HEK293 (cell line): ENCODE measurements at regions not wholly inside any gene's neighbourhood (a gene's known extent, or its start where the extent isn't known, plus 50 kb on each side); places are given as distances from the start of the nearest gene placed in this dataset.

Source experiments
- CTCF ChIA-PET: fragments of 350-600 bp; formaldehyde crosslinking; extraction: SDS; loops from one replicate; lab custom pipeline; 2021; ENCODE audit warnings: antibody characterized with exemption; lab: Yijun Ruan, JAX
- POLR2A ChIA-PET: fragments of 300-600 bp; formaldehyde crosslinking; extraction: SDS; loops from one replicate; lab custom pipeline; 2020; ENCODE audit warnings: antibody characterized with exemption, inconsistent platforms; lab: Yijun Ruan, JAX
- H3K27ac ChIP-seq: fragments of 200-500 bp; sonication (Bioruptor generic); 2 replicates; pipeline ENCODE4 v1.5.1; 2014; ENCODE audit warnings: low read depth, low read length, control low read depth, inconsistent platforms; ENCODE audit errors: extremely low read depth
- H3K36me3 ChIP-seq, 2 experiments: fragments of 200-500 bp in 1 of 2; sonication (Bioruptor generic) in 1 of 2; 1 replicate in 1 of 2; 2 replicates in 1 of 2; pipeline ENCODE4 v1.5.1; 2014 to 2017; ENCODE audit warnings: inconsistent platforms in 2 of 2, low read length in 2 of 2; ENCODE audit not compliant: control insufficient read depth in 2 of 2, insufficient read depth in 1 of 2
- H3K4me1 ChIP-seq: fragments of 200-500 bp; sonication (Bioruptor generic); 2 replicates; pipeline ENCODE4 v1.5.1; 2014; ENCODE audit warnings: mild to moderate bottlenecking, low read length, inconsistent platforms; ENCODE audit not compliant: control insufficient read depth, insufficient read depth
- H3K4me3 ChIP-seq: 2 replicates; pipeline ENCODE4 v1.5.1; 2011; ENCODE audit warnings: low read depth, mild to moderate bottlenecking, control low read depth, low read length, moderate library complexity
- H3K9me3 ChIP-seq: fragments of 200-500 bp; sonication (Bioruptor generic); 2 replicates; pipeline ENCODE4 v1.5.1; 2014; ENCODE audit warnings: low read depth, low read length, inconsistent platforms; ENCODE audit not compliant: control insufficient read depth, insufficient read depth
- HOXD13 ChIP-seq: sonication (generic); formaldehyde crosslinking; IDR thresholded peaks from 2 replicates; pipeline ENCODE4 v1.8.0; 2022; ENCODE audit warnings: missing genetic modification reagents, borderline replicate concordance
- INSM2 ChIP-seq: fragments of 450-650 bp; formaldehyde crosslinking; IDR thresholded peaks from 2 replicates; pipeline ENCODE4 v1.5.1; 2016; ENCODE audit warnings: missing biosample characterization, missing genetic modification characterization
- KLF17 ChIP-seq: fragments of 450-650 bp; formaldehyde crosslinking; IDR thresholded peaks from 2 replicates; pipeline ENCODE4 v1.5.1; 2016; ENCODE audit warnings: missing biosample characterization, missing genetic modification characterization
- MYNN ChIP-seq: fragments of 450-650 bp; formaldehyde crosslinking; IDR thresholded peaks from 2 replicates; pipeline ENCODE4 v1.5.1; 2016; ENCODE audit warnings: missing biosample characterization, missing genetic modification characterization, borderline replicate concordance
- SP2 ChIP-seq: fragments of 450-650 bp; formaldehyde crosslinking; IDR thresholded peaks from 2 replicates; pipeline ENCODE4 v1.5.1; 2016; ENCODE audit warnings: missing biosample characterization, missing genetic modification characterization
- ZEB2 ChIP-seq: fragments of 450-650 bp; formaldehyde crosslinking; IDR thresholded peaks from 2 replicates; pipeline ENCODE4 v1.5.1; 2016; ENCODE audit warnings: missing biosample characterization, missing genetic modification characterization
- ZFP37 ChIP-seq: fragments of 450-650 bp; formaldehyde crosslinking; IDR thresholded peaks from 2 replicates; pipeline ENCODE4 v1.5.1; 2016; ENCODE audit warnings: missing biosample characterization, missing genetic modification characterization
- ZFP41 ChIP-seq: fragments of 450-650 bp; formaldehyde crosslinking; IDR thresholded peaks from 2 replicates; pipeline ENCODE4 v1.5.1; 2016; ENCODE audit warnings: missing biosample characterization, missing genetic modification characterization, borderline replicate concordance
- ZNF140 ChIP-seq: fragments of 450-650 bp; formaldehyde crosslinking; IDR thresholded peaks from 2 replicates; pipeline ENCODE4 v1.5.1; 2016; ENCODE audit warnings: missing biosample characterization, missing genetic modification characterization
- ZNF148 ChIP-seq: fragments of 450-650 bp; formaldehyde crosslinking; IDR thresholded peaks from 2 replicates; pipeline ENCODE4 v1.5.0; 2017; ENCODE audit warnings: missing biosample characterization, missing genetic modification characterization, borderline replicate concordance
- ZNF157 ChIP-seq: fragments of 450-650 bp; formaldehyde crosslinking; IDR thresholded peaks from 2 replicates; pipeline ENCODE4 v1.5.1; 2016; ENCODE audit warnings: missing biosample characterization, missing genetic modification characterization
- ZNF184 ChIP-seq: fragments of 450-650 bp; IDR thresholded peaks from 2 replicates; pipeline ENCODE4 v1.5.1; 2018; ENCODE audit warnings: missing biosample characterization, mild to moderate bottlenecking, missing genetic modification characterization
- ZNF292 ChIP-seq: fragments of 450-650 bp; formaldehyde crosslinking; IDR thresholded peaks from 2 replicates; pipeline ENCODE4 v1.5.1; 2016; ENCODE audit warnings: low read depth, missing biosample characterization, missing genetic modification characterization, borderline replicate concordance
- ZNF366 ChIP-seq: fragments of 450-650 bp; formaldehyde crosslinking; conservative IDR thresholded peaks from 2 replicates; pipeline ENCODE4 v1.5.1; 2016; ENCODE audit warnings: missing biosample characterization, missing genetic modification characterization
- ZNF37A ChIP-seq: fragments of 450-650 bp; IDR thresholded peaks from 2 replicates; pipeline ENCODE4 v1.5.1; 2018; ENCODE audit warnings: missing biosample characterization, missing genetic modification characterization
- ZNF391 ChIP-seq: fragments of 450-650 bp; formaldehyde crosslinking; IDR thresholded peaks from 2 replicates; pipeline ENCODE4 v1.5.1; 2016; ENCODE audit warnings: low read depth, missing biosample characterization, missing genetic modification characterization, borderline replicate concordance
- ZNF416 ChIP-seq: fragments of 450-650 bp; formaldehyde crosslinking; IDR thresholded peaks from 2 replicates; pipeline ENCODE4 v1.5.1; 2016; ENCODE audit warnings: missing biosample characterization, missing genetic modification characterization
- ZNF513 ChIP-seq: fragments of 450-650 bp; IDR thresholded peaks from 2 replicates; pipeline ENCODE4 v1.5.1; 2018; ENCODE audit warnings: missing biosample characterization, missing genetic modification characterization
- ZNF561 ChIP-seq: fragments of 450-650 bp; IDR thresholded peaks from 2 replicates; pipeline ENCODE4 v1.5.1; 2018; ENCODE audit warnings: missing biosample characterization, missing genetic modification characterization, borderline replicate concordance
- ZNF621 ChIP-seq: fragments of 450-650 bp; formaldehyde crosslinking; IDR thresholded peaks from 2 replicates; pipeline ENCODE4 v1.5.1; 2017; ENCODE audit warnings: missing biosample characterization, missing genetic modification characterization
- ZNF626 ChIP-seq: fragments of 450-650 bp; sonication (Bioruptor Pico); formaldehyde crosslinking; IDR thresholded peaks from 2 replicates; pipeline ENCODE4 v1.5.1; 2018; ENCODE audit warnings: missing biosample characterization, missing genetic modification characterization, inconsistent platforms
- ZNF670 ChIP-seq: fragments of 450-650 bp; formaldehyde crosslinking; IDR thresholded peaks from 2 replicates; pipeline ENCODE4 v1.5.1; 2016; ENCODE audit warnings: missing biosample characterization, missing genetic modification characterization, low read depth
- ZNF707 ChIP-seq: fragments of 450-650 bp; formaldehyde crosslinking; IDR thresholded peaks from 2 replicates; pipeline ENCODE4 v1.5.1; 2016; ENCODE audit warnings: missing biosample characterization, missing genetic modification characterization
- ZNF830 ChIP-seq: fragments of 450-650 bp; IDR thresholded peaks from 2 replicates; pipeline ENCODE4 v1.5.0; 2018; ENCODE audit warnings: missing biosample characterization, missing genetic modification characterization, low read depth, mild to moderate bottlenecking, moderate library complexity

- Histone ChIP-seq H3K36me3 (no peaks in the 10 kb centered on the region), H3K27ac (no peak overlapping the region), H3K4me1 (peaks cover 8% of the 10 kb centered on the region), H3K9me3 (no peaks in the 10 kb centered on the region), H3K4me3 (no peak overlapping the region)
- TF ChIP-seq KLF17 (tag by site-specific recombination) (no peak), SP2 (no peak), ZNF830 (tag by site-specific recombination) (no peak), HOXD13 (CRISPR knock-in tag) (no peak), ZNF184 (no peak), ZFP41 (tag by site-specific recombination) (no peak), ZNF561 (no peak), ZNF140 (tag by site-specific recombination) (no peak), ZFP37 (tag by site-specific recombination) (no peak), INSM2 (tag by site-specific recombination) (no peak), MYNN (tag by site-specific recombination) (no peak), ZNF621 (tag by site-specific recombination) (no peak), ZNF157 (tag by site-specific recombination) (no peak), ZNF292 (tag by site-specific recombination) (no peak)
- POLR2A ChIA-PET: no interaction called here
- CTCF ChIA-PET: interaction anchor here (0.6 to 1.6 kb wide), 3 partner anchors 10 to 385 kb away, joined by 3 to 5 read pairs (median 3); no protein-coding TSS in a partner anchor
Observed at GRCh38 chr17:71601894-71602504, 518.8 kb upstream of the SOX9 start.

- CTCF ChIA-PET: interaction anchor here (0.9 kb wide), 1 partner anchor 13 kb away, joined by 4 read pairs; no protein-coding TSS in a partner anchor
Observed at GRCh38 chr17:71613996-71614395, 506.8 kb upstream of the SOX9 start.

More at GRCh38 chr17:71613996-71614395, 506.8 kb upstream of the SOX9 start:
- Histone ChIP-seq H3K36me3 (no peaks in the 10 kb centered on the region), H3K9me3 (no peaks in the 10 kb centered on the region), H3K4me3 (no peak overlapping the region), H3K4me1 (no peaks in the 10 kb centered on the region), H3K27ac (no peak overlapping the region)
- POLR2A ChIA-PET: no interaction called here
- no peak for TF ChIP-seq ZNF391 (tag by site-specific recombination)
- TF ChIP-seq ZNF707 (tag by site-specific recombination): no peak
- no peak for TF ChIP-seq ZNF148
- no peak for TF ChIP-seq ZNF366 (tag by site-specific recombination)
- TF ChIP-seq ZNF416 (tag by site-specific recombination): no peak
- no peak for TF ChIP-seq ZNF670 (tag by site-specific recombination)
- no peak for TF ChIP-seq ZNF157 (tag by site-specific recombination)
- no peak for TF ChIP-seq ZNF37A (tag by site-specific recombination)
- no peak for TF ChIP-seq ZNF513 (tag by site-specific recombination)
- no peak for TF ChIP-seq ZNF626
- no peak for TF ChIP-seq ZEB2
